GM12865 (cell line): ENCODE measurements at regions not wholly inside any gene's neighbourhood (a gene's known extent, or its start where the extent isn't known, plus 50 kb on each side); places are given as distances from the start of the nearest gene placed in this dataset.

ENCODE experiments used
- DNase-seq: peaks from one replicate; pipeline ENCODE4 v3.0.0; 2010; ENCODE audit warnings: low read depth
- H3K4me3 ChIP-seq: 2 replicates; pipeline ENCODE4 v1.5.1; 2011; ENCODE audit warnings: mild to moderate bottlenecking, low read depth, low read length, control low read depth
- TF ChIP-seq, protein P1 (sequence below): IDR thresholded peaks from 2 replicates; pipeline ENCODE4 v1.5.1; 2011; ENCODE audit warnings: low read length, control low read depth, low read depth, inconsistent platforms; ENCODE audit not compliant: insufficient read depth; ENCODE audit errors: missing control alignments

- DNase-seq: no peak
- TF ChIP-seq, protein P1, sequence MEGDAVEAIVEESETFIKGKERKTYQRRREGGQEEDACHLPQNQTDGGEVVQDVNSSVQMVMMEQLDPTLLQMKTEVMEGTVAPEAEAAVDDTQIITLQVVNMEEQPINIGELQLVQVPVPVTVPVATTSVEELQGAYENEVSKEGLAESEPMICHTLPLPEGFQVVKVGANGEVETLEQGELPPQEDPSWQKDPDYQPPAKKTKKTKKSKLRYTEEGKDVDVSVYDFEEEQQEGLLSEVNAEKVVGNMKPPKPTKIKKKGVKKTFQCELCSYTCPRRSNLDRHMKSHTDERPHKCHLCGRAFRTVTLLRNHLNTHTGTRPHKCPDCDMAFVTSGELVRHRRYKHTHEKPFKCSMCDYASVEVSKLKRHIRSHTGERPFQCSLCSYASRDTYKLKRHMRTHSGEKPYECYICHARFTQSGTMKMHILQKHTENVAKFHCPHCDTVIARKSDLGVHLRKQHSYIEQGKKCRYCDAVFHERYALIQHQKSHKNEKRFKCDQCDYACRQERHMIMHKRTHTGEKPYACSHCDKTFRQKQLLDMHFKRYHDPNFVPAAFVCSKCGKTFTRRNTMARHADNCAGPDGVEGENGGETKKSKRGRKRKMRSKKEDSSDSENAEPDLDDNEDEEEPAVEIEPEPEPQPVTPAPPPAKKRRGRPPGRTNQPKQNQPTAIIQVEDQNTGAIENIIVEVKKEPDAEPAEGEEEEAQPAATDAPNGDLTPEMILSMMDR: no peak
- H3K4me3 ChIP-seq: no peak overlapping the region
Observed at GRCh38 chr16:49097964-49098363, 183.7 kb downstream of the CBLN1 start.

DNA sequence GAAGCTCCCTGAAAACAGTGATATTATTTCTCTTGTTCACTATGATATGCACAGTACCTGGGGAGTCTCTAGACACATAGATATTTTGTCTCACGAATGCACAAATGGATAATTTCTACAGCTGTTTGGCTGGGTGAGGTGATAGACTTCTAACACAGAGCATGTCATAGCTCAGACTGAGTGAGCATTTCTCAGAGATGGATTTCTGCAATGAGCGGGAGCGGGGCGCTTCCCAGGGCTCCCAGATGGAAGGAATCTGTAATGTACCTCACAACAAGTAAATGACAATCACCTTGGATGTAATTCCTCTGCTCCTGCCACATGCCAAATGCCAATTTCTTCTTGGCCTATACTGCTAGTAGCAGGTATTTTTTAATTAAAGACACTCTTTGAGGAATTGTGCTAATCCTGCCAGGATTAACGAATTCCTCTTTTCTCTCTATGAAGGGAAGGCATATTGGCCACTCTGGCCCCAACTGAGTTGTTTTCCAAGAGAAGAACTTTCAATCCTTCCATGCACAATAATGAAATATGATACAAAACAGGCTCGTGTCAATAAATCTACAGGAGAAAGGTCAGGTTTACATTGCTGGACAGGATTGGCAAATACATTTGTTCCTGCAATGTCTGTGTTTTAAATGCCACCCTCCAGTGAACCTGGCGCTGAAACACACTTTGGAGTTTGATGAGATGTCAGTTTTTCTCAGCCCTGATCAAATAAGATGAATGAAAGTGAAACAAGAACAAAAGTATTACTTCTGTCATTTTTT lies 185.3 kb downstream of the CBLN1 start:
- no peak overlapping the region for H3K4me3 ChIP-seq
- DNase-seq: no peak
- TF ChIP-seq, protein P1: no peak

- no peak for DNase-seq
- TF ChIP-seq, protein P1: no peak
- H3K4me3 ChIP-seq: no peak overlapping the region
Observed at GRCh38 chr16:49095539-49095938, 186.1 kb downstream of the CBLN1 start.

DNA sequence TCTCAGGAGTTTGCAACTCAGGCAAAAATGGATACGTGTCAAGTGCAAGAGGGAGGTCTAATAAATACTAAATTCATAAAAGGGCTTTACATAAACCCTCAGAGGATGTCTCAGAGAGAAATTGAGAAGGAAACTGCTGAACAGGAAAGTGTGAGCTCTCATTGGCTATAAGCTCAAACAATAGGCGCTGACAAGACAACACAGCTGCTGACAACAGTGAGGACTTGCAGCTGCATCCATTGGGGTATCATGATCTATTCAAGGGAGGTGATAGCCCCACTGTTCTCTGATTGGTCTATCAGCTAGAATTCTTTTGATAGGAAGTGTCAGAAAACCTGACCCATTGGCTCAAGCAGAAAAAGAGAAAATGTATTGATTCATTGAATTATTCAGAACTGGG lies 187.2 kb downstream of the CBLN1 start:
- DNase-seq: no peak
- H3K4me3 ChIP-seq: no peak overlapping the region
- TF ChIP-seq, protein P1: no peak

DNA sequence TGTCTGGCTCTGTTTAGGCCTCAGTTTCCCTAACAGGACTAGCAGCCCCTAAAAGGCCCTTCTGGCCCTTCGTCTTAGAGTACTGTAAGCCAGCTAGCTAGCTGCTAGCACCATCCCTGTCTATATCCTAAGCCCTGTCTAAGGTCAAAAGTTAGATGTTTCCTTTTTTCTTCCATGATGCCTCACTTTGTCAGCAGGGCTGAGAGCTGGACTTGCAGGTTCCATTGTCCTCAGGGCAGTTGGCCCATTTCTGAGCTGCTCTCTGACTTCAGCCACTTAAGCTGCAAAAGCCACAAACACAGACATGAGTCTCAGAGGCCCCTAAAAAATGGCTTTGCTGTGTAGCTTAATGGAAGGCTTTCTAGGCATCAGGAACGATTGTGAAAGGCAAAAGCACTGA lies 187.7 kb downstream of the CBLN1 start:
- no peak overlapping the region for H3K4me3 ChIP-seq
- DNase-seq: no peak
- TF ChIP-seq, protein P1: no peak

- TF ChIP-seq, protein P1: no peak
- no peak overlapping the region for H3K4me3 ChIP-seq
- DNase-seq: no peak
Observed at GRCh38 chr16:49092704-49093103, 188.9 kb downstream of the CBLN1 start.

- H3K4me3 ChIP-seq: no peak overlapping the region
- TF ChIP-seq, protein P1: no peak
- no peak for DNase-seq
Observed at GRCh38 chr16:49089533-49089932, 192.1 kb downstream of the CBLN1 start.
